Colonic mucosa (tissue), 4 donors: ENCODE measurements at regions not wholly inside any gene's neighbourhood (a gene's known extent, or its start where the extent isn't known, plus 50 kb on each side); places are given as distances from the start of the nearest gene placed in this dataset.
"Not testable (repeated sequence)": the region's sequence is repeated elsewhere in the genome, so short reads cannot be mapped to it uniquely, and the experiment has no call there.

Experiments used
- DNase-seq: peaks from one replicate; pipeline ENCODE4 v3.0.0-alpha.2; 2020
- H3K27ac ChIP-seq: fragments of 200-600 bp; one replicate; pipeline ENCODE4 v1.8.0; 2021
- H3K27me3 ChIP-seq: fragments of 200-600 bp; one replicate; pipeline ENCODE4 v1.8.0; 2021
- H3K36me3 ChIP-seq: fragments of 200-600 bp; one replicate; pipeline ENCODE4 v1.8.0; 2021
- H3K4me1 ChIP-seq: fragments of 200-600 bp; one replicate; pipeline ENCODE4 v1.8.0; 2021; ENCODE audit warnings: mild to moderate bottlenecking
- H3K4me3 ChIP-seq: fragments of 200-600 bp; one replicate; pipeline ENCODE4 v1.8.0; 2021
- H3K9ac ChIP-seq, 2 donors: one replicate each; pipeline ENCODE4 v1.7.0; 2013; ENCODE audit warnings: control low read depth in 2 of 2, low read depth in 2 of 2, low read length in 2 of 2
- H3K9me3 ChIP-seq: fragments of 200-600 bp; one replicate; pipeline ENCODE4 v1.8.0; 2021
- intact Hi-C: fragments of 100-400 bp; cut with DNase I; formaldehyde crosslinking; loops from one replicate; pipeline ENCODE4 v1.14.1; 2022
- TF ChIP-seq, protein P1 (sequence below): fragments of 200-600 bp; IDR thresholded peaks from one replicate; pipeline ENCODE4 v1.8.0; 2022; ENCODE audit warnings: antibody characterized with exemption, mild to moderate bottlenecking
- donor health status: healthy.
- donor health status: DM: no; HTN: no; CAD: no.
- donor health status: DM: no; HTN: no; CAD: no.

DNA sequence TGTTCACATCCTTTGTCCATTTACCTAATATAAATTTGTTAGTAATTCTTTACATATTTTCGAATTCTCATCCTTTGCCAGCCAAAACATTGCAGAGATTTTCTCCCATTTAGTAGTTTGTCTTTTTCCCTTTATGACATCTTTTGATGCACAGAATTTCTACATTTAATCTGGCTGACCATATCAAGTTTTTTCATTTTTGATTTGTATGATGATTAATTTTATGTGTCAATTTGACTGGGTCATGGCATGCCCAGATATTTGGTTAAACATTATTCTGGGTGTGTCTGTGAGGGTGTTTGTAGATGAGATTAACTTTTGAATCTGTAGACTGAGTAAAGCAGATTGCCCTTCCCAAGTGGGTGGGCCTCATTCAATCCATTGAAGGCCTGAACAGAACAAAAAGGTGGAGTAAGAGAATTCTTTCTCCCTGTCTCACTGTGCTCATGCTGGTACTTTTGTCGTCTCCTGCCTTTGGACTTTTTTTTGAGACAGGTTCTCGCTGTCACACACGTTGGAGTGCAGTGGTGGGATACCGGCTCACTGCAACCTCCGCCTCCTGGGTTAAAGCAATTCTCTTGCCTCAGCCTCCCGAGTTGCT is 72.1 kb upstream of the EPB41L1 start:
- Histone ChIP-seq H3K4me1 (peaks cover 6% of the 10 kb centered on the region), H3K9me3 (no peaks in the 10 kb centered on the region), H3K36me3 (no peaks in the 10 kb centered on the region), H3K27me3 (no peaks in the 10 kb centered on the region), H3K9ac (no peak overlapping the region), H3K4me3 (no peak overlapping the region), H3K27ac (no peak overlapping the region)
- no peak for DNase-seq
- TF ChIP-seq, protein P1, sequence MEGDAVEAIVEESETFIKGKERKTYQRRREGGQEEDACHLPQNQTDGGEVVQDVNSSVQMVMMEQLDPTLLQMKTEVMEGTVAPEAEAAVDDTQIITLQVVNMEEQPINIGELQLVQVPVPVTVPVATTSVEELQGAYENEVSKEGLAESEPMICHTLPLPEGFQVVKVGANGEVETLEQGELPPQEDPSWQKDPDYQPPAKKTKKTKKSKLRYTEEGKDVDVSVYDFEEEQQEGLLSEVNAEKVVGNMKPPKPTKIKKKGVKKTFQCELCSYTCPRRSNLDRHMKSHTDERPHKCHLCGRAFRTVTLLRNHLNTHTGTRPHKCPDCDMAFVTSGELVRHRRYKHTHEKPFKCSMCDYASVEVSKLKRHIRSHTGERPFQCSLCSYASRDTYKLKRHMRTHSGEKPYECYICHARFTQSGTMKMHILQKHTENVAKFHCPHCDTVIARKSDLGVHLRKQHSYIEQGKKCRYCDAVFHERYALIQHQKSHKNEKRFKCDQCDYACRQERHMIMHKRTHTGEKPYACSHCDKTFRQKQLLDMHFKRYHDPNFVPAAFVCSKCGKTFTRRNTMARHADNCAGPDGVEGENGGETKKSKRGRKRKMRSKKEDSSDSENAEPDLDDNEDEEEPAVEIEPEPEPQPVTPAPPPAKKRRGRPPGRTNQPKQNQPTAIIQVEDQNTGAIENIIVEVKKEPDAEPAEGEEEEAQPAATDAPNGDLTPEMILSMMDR: no peak
- intact Hi-C loops: no loop called here

DNA sequence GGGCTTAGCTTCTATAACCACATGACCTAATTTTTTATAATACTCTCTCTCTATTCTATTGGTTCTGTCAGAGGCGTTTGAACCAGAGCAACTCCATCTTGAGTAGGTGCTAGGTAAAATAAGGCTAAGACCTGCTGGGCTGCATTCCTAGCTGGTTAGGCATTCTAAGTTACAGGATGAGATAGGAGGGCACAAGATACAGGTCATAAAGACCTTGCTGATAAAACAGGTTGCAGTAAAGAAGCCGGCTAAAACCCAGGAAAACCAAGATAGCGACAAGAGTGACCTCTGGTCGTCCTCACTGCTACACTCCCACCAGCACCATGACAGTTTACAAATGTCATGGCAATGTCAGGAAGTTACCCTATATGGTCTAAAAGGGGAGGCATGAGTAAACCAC is 71.3 kb upstream of the EPB41L1 start:
- intact Hi-C loops, H3K4me3 ChIP-seq, H3K4me1 ChIP-seq, H3K27ac ChIP-seq, H3K27me3 ChIP-seq, H3K9me3 ChIP-seq, H3K36me3 ChIP-seq, H3K9ac ChIP-seq: not testable (repeated sequence)
- DNase-seq: peak; percentile 67

DNA sequence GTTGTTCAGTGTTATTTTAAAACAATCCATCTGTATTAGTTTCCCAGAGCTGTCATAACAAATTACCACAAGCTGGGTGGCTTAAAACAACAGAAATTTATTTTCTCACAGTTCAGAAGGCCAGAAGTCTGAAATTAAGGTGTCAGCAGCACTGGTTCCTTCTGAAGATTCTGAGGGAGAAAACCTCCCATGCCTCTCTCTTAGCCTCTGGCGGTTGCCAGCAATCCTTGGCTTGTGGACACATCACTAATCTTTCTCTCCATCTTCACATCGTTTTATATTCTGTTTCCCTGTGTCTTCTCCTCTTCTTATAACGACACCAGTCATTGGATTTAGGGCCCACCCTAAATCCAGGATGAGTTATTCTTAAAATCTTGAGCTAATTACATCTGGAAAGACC is 70.2 kb upstream of the EPB41L1 start:
- Histone ChIP-seq H3K27ac (no peak overlapping the region), H3K27me3 (no peaks in the 10 kb centered on the region), H3K36me3 (no peaks in the 10 kb centered on the region), H3K4me1 (peaks cover 6% of the 10 kb centered on the region), H3K4me3 (no peak overlapping the region), H3K9ac (no peak overlapping the region), H3K9me3 (no peaks in the 10 kb centered on the region)
- TF ChIP-seq, protein P1: no peak
- no peak for DNase-seq
- intact Hi-C loops: no loop called here

DNA sequence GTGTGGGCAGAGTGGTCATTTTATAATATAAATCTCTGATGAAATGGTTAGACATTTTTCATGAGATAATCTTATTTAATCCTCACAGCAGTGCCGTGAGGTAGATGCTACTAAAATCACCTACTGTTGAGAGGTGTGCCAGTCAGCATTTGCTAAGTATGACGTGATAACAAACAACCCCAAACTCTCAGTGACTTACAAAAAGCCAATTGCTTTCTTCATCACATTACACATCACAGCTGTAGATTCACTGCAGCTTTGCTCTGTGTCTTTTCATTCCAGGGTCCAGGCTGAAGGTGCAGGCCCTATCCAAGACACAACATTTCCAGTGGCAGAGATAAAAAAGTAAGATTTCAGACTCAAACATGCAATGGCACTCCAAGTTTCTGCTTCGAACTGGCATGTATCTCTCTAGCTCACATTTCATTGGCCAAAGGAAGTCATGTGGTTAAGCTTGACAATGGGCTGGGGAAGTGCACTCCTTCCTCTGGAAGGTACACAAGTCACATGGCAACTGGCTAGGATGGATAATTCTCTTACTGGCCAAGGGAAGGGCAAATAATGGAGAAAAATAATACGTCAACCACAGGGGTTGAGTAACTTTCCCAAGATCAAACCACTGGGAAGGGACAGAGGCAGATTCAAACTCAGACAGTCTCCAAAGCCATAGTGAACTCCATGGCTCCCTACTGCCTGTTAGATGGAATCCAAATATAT is 69.5 kb upstream of the EPB41L1 start:
- TF ChIP-seq, protein P1: no peak
- H3K9me3 ChIP-seq: no peaks in the 10 kb centered on the region
- intact Hi-C loops: no loop called here
- H3K4me1 ChIP-seq: peaks cover 6% of the 10 kb centered on the region
- H3K4me3 ChIP-seq: no peak overlapping the region
- H3K27me3 ChIP-seq: no peaks in the 10 kb centered on the region
- DNase-seq: no peak
- H3K9ac ChIP-seq: peak overlapping the region in 1 of 2 donors; percentile 16
- H3K27ac ChIP-seq: peak overlapping the region; percentile 63
- no peaks in the 10 kb centered on the region for H3K36me3 ChIP-seq

DNA sequence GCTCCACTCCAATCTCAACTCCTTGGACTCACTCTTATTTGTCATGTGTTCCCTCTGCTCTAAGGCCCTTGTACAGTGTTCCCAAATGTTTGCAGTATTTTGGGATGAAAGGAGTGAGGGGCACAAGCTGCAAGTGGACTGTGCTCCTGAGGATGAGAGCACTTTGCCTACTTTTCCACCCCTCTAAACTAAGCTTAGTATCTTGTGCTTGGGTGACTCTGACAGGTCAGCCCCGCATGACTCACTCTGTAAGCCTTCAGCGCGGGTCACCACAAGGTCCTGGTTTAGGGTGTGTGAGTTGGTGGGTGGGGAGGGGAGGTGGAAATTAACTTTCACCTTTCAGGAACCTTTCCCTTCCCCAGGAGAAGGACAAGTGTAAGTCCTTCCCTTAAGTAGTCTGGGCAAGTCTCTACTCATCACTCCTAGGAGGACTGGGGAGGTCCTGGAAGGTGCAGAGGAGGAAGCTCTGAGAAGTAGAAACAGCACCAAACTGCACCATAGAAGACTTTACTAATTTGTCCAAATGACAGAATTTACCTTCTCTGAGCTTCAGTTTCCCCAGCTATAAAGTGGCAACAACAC is 68.8 kb upstream of the EPB41L1 start:
- TF ChIP-seq, protein P1: no peak
- H3K9ac ChIP-seq: peak overlapping the region in 1 of 2 donors; percentile 16
- peak overlapping the region; percentile 63 for H3K27ac ChIP-seq
- H3K4me1 ChIP-seq: peaks cover 6% of the 10 kb centered on the region
- H3K4me3 ChIP-seq: no peak overlapping the region
- no peaks in the 10 kb centered on the region for H3K36me3 ChIP-seq
- no peaks in the 10 kb centered on the region for H3K27me3 ChIP-seq
- intact Hi-C loops: no loop called here
- peak; percentile 80 for DNase-seq
- no peaks in the 10 kb centered on the region for H3K9me3 ChIP-seq

DNA sequence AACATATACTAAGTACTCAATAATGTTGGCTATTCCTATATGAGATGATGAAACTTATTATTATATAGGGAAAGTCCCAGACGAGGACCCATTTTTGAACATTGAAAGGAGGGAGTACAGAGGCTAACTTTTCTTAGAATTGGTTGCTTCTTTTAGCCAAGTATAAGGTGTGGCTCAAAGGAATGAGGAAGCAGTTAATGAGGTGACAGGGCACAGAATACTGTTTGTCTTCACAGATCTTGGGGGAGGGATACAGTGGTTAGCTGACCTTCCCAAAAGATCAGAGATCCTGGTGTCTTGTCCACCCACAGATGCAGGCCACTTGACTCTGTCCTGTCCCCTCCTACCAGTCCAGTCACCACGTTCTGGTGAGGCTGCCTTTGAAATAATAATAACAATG is 67.8 kb upstream of the EPB41L1 start:
- H3K9ac ChIP-seq: peak overlapping the region in 1 of 2 donors; percentile 27
- no peak for DNase-seq

More for the DNA sequence above, 67.8 kb upstream of the EPB41L1 start:
- intact Hi-C loops: no loop called here
- Histone ChIP-seq H3K27me3 (no peaks in the 10 kb centered on the region), H3K9me3 (no peaks in the 10 kb centered on the region), H3K4me3 (no peak overlapping the region), H3K36me3 (no peaks in the 10 kb centered on the region), H3K4me1 (peaks cover 6% of the 10 kb centered on the region), H3K27ac (peak overlapping the region; percentile 63)
- TF ChIP-seq, protein P1: no peak
